Spleen (tissue), 7 donors: ENCODE measurements at regions not wholly inside any gene's neighbourhood (a gene's known extent, or its start where the extent isn't known, plus 50 kb on each side); places are given as distances from the start of the nearest gene placed in this dataset.
"Not testable (repeated sequence)": the region's sequence is repeated elsewhere in the genome, so short reads cannot be mapped to it uniquely, and the experiment has no call there.

Experiments
- CTCF ChIP-seq, 11 experiments: fragments of 200-600 bp in 7 of 11; fragments of 450-650 bp in 4 of 11; sonication (generic) in 4 of 11; IDR thresholded peaks in 8 of 11; conservative IDR thresholded peaks in 3 of 11; 1 replicate in 7 of 11; 2 replicates in 4 of 11; pipeline versions ENCODE4 v1.4.0 to v1.8.0; 2016 to 2021; ENCODE audit warnings: antibody characterized with exemption in 11 of 11, inconsistent platforms in 4 of 11, mild to moderate bottlenecking in 1 of 11
- POLR2A ChIP-seq, 3 donors: fragments of 450-650 bp; IDR thresholded peaks; one replicate each; pipeline ENCODE4 v1.5.1; 2017; ENCODE audit warnings: antibody characterized with exemption in 3 of 3, mild to moderate bottlenecking in 1 of 3
- donor health status: DM: no; HTN: no; CAD: no; lungs with moderate emphysema.
- donor health status: DM: no; HTN: no; CAD: no.
- donor health status: DM: no; HTN: no; CAD: no.

- not testable (repeated sequence) for TF ChIP-seq CTCF (IDR thresholded peaks at IDR 0.05 in 8 of 11, conservative IDR thresholded peaks at IDR 0.05 in 3 of 11); POLR2A (IDR thresholded peaks at IDR 0.05)
Measured at GRCh38 chr1:144519528-144520189, 58.2 kb upstream of the NBPF15 start.
